GM19452 (cell line): ENCODE measurements at regions not wholly inside any gene's neighbourhood (a gene's known extent, or its start where the extent isn't known, plus 50 kb on each side); places are given as distances from the start of the nearest gene placed in this dataset.
"Not testable (repeated sequence)": the region's sequence is repeated elsewhere in the genome, so short reads cannot be mapped to it uniquely, and the experiment has no call there.

ENCODE experiments used
- ATAC-seq: cut with Tn5 transposase; IDR thresholded peaks from one replicate; pipeline ENCODE4 v1.9.1; 2021; ENCODE audit not compliant: unreplicated experiment

DNA sequence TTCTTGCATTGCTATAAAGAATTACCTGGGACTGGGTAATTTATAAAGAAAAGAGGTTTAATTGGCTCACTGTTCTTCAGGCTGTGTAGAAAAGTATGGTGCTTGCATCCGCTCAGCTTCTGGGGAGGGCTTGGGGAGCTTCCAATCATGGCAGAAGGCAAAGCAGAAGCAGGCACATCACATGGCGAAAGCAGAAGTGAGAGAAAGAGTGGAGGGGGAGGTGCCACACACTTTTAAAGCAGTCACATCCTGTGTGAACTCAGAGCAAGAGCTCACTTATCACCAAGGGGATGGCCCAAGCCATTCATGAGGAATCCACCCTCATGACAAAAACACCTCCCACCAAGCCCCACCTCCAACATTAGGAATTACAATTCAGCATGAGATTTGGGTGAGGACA is 303.5 kb downstream of the OTUD1 start:
- peak; percentile 97 for ATAC-seq

DNA sequence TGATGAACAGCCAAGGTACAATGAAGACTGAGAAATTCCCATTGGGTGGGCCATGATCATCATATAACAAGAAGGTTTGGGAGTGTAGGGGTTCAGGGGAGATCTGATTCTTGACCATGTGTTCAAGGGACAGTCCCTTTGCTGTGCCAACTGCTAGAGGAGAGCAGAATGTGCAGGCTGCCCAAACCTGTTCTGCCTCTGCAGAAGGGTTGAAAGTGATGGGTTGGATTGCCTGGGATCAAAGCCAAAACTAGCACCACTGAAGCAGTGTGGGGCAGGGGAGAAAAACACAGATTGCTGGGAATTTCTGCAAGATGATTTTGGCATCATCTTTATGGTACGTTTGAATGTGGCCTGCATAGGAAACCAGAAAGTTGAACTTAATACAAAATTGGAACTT is 303.9 kb downstream of the OTUD1 start:
- ATAC-seq = peak; percentile 28

DNA sequence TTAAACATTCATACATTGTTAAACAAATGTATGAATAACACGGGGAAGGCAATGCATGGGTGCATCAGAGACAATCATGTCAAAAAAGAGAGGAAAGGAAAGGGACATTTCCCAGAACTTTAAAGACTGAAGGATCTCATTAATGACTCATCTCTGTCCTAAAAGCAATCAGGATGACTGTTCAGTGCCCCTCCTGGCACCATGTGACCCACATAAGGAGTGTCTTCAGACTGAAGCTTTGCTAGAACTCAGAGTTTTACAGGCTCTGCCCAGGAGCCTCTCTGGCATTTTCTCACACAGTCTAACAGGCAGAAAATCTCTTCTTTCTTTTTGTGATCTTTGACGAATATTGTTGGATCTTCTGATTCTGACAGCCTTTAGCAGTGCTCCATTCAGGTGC is 315.3 kb downstream of the OTUD1 start:
- no peak for ATAC-seq

DNA sequence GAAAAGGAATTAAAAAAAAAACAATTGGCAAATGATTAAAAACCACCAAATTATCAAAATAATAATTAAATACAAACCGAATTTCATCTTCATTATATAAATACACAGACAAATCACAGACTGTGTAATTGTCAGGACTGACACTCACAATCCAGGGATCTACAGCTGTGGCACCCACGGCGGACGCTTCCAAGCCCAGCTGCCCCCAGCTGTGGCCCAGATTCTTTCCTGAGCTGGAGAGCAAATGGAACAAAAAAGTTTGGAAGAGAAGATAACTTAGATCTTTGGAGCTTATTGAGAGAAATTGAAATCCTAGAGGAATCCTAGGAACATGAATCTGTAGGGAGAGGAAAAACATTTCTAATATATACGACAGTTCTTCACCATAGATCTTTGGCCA is 316.1 kb downstream of the OTUD1 start:
- ATAC-seq = no peak

DNA sequence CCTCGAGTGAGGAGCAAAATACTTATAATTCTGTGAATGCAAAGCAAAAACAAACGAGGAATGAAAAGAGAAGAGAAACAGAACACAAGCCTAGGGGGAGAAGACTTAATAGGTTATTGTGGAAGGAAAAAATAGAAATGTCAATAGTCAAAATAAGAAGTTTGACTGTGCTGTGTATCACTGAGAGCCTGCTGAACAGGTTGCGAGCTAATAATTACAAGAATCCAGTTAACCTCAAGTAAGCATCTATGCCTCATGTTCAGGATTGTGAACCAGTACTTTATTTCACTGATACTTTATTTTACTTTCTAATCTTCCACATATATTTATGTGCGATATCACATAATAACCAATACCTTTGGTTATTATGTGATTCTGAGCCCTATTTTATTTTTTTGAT is 316.7 kb downstream of the OTUD1 start:
- no peak for ATAC-seq

DNA sequence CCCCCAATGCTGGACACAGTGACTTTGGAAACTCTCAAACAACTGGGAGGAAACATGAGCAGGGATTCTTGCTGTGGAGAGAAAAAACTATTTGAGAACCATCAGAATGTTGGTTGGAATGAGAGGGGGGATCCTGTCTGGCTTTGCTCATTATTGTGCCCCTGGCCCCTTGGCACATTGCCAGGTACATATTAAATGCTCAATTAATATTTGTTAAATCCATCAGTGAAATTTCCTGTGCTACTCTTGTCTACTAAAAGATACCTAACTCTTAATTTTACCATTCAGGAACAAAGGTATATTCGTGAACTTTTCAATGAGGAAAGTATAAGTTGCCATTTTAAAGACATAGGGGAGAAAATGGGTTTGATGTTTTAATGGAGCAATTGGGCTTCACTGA is 329.4 kb downstream of the OTUD1 start:
- ATAC-seq = no peak

DNA sequence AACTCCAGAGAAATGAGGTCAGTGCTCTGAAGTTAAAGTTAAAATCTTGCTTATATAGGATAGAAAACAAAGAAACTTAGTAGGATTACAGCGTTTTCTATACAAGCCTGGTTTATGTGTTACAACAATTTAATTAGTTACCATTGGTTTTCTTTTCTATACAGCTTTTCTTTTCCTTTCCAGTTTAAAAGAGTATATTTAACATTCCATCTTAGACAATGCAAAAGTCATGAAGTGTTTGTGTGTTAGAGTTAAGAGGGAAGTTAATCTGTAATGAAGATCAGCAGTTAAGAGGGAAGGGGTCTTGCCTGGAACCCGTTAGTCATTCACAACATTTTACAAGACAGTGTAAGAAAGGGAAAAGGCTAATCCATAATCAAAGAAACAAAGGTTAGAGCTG is 338.3 kb downstream of the OTUD1 start:
- ATAC-seq = no peak

DNA sequence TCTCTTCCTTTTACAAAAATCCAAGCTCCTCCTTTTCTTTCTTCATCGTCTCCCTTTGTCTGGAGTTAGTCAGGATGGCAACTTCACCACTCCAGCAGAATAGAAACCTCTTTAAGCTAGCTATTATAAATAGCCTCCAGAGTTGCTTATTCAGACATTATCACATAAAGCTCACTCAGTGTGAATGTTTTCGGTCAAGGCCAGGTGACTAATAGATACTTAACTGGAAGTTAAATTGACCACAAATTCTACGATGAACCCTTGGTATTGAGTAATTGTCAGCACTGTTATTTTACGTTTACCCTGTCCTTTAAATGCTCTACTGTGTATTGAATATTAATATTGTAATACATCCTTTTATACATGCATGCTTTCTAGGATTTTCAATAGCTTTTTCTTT is 340.4 kb downstream of the OTUD1 start:
- ATAC-seq = no peak

DNA sequence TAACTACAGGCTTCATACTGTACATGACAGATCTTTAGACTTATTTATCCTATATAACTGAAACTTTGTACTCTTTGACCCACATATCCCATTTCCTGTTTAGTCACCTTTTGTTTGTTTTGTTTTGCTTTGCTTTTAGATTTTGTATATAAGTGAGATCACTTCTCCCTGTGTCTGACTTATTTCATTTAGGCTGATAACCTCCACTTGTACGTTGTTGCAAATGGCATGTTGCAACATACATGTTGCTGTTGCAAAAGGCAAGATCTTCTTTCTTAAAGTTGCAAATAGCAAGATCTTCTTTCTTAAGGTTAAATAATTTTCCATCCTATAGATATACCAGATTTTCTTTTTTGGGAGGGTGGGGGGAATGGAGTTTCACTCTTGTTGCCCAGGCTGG is 341.5 kb downstream of the OTUD1 start:
- no peak for ATAC-seq

DNA sequence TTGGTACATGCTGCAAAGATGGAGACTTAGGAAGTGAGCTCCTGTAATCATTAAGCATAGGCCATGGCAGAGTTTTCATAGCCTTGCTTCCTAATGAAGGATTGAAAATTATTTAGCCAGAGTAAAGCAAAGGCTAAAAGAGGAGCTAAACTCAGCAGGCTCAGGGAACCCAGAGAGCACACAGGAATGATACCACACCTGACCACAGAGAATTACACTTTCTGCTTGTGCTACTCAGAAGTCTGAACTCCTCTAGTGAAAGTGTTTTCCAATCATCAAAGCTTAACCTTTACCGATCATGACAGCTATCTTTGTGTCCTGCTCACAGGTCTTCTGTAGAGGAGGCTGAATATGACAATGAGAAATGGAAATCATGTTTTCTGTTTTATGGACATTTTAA is 347.7 kb downstream of the OTUD1 start:
- no peak for ATAC-seq

DNA sequence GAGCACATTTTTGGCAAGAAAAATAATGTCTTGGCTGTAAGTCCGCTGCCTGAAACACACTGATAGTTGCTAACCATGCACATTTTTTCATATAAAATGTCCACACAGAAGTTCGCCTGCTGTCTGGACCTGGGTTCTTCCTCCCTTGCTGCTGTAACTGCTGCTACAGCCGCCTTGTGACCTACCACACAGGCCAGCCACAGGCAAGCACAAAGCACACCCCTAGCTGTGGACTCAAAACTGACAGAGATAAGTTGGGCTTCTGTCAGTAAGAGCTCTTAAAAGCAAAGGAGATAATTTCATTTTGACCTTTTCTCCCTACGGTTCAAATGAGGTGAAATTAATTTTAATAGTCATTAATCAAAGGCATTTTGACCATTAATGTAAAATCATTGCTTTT is 354.7 kb downstream of the OTUD1 start:
- ATAC-seq = no peak

DNA sequence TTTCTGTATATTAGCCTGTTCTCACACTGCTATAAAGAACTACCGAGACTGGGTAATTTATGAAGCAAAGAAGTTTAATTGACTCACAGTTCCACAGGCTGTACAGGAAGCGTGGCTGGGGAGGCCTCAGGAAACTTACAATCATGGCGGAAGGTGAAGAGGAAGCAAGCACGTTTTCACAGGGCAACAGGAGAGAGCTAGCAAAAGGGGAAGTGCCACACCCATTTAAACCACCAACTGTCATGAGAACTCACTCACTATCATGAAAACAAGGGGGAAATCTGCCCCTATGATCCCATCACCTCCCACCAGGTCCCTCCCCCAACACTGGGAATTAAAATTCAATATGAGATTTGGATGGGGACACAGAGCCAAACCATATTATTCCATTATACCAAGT is 358.6 kb downstream of the OTUD1 start:
- not testable (repeated sequence) for ATAC-seq

DNA sequence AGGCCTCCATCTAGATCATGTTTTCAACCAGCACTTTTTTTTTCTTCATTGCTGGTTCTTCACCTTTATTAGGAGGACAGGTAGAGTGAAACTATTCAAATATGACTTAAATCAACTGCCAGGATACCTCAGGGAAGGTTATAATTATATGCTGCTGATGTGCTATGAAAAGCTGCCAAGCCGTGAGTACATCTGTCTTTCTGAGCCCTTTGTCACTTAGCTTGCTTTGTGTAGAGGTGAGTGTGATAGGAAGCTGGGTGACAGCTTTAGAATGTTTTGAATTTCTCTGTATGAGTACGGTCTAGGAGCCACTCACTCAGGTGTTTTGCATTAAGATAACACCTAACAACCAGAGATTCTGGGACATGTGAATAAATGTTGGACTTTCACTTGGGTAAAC is 365.2 kb downstream of the OTUD1 start:
- ATAC-seq = no peak

DNA sequence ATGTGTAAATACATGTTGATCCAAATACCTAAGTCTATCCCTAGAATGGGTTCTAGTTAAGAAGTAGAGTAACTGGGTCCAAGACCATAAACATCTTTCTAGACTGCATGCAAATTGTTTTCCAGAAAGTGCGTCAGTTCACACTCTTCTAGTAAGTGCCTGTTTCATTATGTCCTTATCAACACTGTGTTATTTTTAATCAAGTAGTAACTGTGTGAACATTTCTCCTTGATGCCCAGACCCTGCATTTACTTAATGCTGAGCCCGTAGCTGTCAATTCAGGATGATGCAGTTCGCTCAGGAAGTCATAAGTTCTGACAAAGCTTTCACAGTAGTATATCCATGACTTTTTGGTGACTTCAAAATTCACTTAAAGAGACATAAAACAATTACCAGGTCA is 374.8 kb downstream of the OTUD1 start:
- no peak for ATAC-seq

DNA sequence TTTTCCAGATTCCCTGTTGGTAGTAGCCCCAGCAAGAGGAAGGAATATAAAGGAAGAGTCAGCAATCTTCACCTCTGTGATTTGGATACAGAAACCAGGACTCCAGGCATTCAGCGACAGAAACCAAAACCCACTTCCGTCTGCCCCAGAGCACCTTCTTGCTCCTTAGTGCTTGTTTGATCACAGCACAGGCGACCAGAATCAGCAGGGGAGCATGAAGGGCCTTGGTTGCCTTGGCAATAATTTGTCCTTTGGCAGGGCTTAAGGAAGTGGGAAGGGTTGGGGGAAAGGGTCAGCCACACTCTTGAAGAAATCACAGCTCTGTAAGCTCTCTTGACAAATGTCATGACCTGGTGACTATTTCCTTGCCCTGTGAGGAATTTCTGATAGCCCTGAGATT is 379.6 kb downstream of the OTUD1 start:
- no peak for ATAC-seq

DNA sequence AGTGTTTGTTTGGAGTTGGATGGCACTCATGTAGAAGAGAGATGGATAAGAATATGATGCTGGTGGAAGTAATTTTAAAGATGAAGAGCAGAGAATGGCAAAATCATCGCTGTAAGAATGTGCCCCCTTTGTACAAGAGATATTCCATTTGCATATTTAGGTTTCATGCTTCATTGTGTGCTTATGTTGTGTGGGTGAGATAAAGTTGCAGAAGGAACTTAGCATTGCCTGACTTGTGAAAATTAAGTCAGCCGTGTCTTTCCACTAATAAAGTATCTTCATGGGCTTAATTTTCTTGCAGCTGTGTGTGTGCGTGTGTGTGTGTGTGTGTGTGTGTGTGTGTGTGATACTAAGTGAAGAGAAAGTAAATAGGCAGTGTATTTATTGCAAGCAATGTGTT is 381.9 kb downstream of the OTUD1 start:
- no peak for ATAC-seq

DNA sequence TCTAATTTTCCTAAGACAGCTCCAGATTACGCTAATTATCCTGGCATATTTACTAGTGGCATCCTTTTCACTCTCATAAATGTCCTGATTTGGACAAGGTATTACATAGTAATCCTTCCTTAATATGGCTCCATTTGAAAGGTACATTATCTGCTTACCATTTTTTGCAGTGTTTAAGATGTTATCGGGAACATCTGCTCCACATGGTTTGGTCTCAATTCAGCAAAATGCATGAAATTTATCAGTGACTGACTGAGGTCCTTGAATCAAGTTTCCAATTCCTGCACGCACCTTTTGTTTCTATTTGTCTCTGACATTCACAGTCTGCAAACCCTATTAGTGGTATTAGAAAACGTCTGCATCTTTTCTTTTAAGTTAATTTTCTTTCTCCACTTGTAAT is 384.1 kb upstream of the KIAA1217 start:
- no peak for ATAC-seq

DNA sequence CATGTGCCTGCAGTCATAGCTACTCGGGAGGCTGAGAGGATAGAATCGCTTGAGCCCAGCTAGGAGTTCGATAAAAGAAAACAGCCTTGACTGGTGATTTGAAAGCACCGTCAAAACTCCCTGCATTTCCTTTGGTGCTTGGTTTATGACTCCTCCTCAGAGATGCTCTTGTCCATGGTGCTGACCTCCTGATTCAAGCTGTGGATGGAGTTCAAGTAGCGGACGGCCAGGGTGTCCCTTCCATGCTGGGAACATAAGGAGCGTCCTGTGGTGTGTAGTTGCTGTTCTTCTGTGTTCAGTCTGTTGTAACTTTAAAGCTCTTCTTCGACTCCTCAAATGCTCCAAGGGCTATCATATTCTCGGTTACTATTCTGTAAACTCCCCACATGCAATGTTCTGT is 382.5 kb upstream of the KIAA1217 start:
- ATAC-seq = no peak

DNA sequence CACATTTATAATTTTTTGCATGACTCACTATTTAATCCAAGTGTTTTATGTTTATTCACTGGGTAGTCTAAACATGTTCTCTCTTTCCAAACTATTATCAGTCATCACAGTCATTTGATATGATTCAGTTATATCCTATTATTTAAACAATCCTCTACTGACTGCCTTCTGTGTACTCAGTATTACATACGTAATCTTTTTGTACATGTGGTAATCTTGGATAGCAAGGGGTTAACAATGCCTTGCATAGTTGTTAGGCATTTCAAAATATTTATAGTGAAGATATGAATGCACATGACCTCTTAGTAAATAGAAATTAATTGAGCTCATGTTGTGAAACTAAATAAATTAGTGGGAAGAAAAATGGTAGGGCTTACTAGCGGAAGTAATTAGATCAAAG is 379.4 kb upstream of the KIAA1217 start:
- no peak for ATAC-seq

DNA sequence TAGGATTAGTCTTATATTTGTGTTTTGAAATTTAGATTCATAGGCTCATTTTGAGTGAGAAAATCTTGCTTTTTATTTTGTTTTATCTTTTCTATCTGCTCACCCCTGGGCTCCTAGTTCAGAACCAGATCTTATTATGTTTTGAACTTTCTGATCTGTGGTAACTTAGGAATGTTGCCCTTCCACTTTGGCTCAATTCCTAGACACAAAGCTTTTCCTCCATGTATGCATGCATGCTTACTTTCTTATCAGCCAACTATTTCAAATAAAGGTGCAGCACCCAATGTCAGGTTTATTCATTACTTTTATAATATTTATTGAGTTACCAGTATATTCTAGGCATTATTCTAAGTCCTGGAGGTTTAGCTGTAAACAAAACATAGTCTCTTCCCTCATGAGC is 374.8 kb upstream of the KIAA1217 start:
- ATAC-seq = no peak

DNA sequence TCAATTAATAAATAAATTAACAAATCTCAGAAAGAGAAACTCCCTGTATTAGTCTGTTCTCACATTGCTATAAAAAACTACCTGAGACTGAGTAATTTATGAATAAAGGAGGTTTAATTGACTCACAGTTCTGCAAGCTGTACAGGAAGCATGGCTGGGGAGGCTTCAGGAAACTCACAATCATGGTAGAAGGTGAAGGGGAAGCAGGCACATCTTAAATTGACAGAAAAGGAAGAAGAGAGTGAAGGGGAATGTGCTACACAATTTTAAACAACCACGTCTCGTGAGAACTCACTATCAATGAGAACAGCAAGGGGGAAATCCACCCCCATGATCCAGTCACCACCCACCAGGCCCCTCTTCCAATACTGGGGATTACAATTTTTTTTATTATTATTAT is 358.3 kb upstream of the KIAA1217 start:
- no peak for ATAC-seq

DNA sequence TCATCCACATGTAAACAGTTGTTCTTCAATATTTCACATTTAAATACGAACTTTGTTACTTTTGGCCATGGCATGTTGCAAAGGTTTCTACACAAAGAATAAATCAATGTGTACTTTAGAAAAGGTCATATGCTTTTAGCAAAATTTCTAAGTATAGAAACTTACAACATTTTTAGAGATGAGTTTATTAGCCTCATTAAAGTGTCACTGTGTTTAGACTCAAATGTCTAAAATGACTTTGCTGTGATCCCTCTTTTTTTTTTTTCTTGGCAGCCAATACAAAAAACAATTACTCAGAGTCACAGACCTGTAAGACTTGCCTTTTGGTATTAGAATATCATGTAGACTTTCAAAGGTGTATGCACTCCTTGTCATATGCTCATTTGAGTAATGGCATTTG is 349.3 kb upstream of the KIAA1217 start:
- ATAC-seq = no peak

DNA sequence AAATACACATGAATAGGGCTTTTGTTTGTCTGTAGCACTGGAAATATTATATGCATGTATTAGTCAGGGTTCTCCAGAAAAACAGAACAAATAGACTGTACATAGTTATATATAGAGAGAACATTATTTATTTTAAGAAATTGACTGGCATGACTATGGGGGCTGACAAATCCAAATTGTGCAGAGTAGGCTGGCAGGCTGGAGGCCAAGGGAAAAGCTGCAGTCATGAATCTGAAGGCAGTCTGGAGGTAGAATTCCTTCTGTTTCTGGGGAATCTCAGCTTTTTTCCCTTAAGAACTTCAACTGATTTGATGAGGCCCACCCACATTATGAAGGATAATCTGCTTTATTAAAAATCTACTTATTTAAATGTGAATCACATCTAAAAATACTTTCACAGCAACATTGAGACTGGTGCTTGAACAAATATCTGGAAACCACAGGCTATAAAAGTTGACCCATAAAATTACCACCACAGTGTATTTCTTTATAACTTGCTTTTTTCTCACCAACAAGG is 344.2 kb upstream of the KIAA1217 start:
- no peak for ATAC-seq

DNA sequence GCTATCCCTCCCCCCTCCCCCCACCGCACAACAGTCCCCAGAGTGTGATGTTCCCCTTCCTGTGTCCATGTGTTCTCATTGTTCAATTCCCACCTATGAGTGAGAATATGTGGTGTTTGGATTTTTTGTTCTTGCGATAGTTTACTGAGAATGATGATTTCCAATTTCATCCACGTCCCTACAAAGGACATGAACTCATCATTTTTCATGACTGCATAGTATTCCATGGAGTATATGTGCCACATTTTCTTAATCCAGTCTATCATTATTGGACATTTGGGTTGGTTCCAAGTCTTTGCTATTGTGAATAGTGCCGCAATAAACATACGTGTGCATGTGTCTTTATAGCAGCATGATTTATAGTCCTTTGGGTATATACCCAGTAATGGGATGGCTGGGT is 342.0 kb upstream of the KIAA1217 start:
- ATAC-seq = not testable (repeated sequence)
